HG03558 (cell line): ENCODE measurements at regions not wholly inside any gene's neighbourhood (a gene's known extent, or its start where the extent isn't known, plus 50 kb on each side); places are given as distances from the start of the nearest gene placed in this dataset.

Source experiments
- ATAC-seq: cut with Tn5 transposase; IDR thresholded peaks from one replicate; pipeline ENCODE4 v1.9.1; 2021; ENCODE audit warnings: moderate number of reproducible peaks; ENCODE audit not compliant: unreplicated experiment; ENCODE audit errors: extremely low read depth

DNA sequence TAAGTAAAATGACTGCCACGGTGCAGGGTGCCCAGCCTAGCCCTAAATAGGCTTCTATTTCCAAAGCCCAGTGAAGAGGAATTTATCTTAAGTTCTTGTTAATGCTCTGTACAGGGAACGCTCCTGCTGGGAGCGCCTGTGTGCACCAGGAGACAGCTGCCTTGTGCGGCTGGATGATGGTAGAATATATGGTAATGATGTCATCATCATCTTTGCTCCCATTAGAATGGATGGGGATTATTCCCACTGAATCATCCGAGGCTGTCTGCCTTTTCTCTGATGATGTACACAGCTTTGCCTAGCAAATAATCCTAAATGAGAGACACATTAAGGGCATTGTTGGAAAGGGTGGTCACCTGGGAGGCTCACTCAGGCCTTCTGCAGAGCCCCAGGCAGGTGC lies 928.1 kb downstream of the CCSER2 start:
- ATAC-seq: no peak

DNA sequence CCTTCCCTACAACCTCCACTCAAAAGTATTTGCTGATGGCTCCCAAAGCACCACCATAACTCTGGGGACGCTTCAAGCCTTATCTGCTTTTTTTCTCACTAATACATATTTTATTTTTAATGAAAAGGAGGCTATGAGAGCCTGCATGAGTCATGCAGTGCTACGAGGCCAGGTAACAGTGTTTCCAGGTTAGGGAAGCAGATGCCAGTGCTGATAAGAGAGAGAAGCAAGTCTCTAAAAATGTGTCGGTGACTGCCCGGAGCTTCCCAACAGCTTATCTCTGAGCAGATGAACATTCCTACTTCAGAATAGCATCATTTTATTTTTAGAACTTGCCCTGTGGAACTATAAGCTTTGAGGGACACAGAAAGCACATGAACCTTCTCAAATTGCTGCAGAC lies 931.5 kb downstream of the CCSER2 start:
- no peak for ATAC-seq

DNA sequence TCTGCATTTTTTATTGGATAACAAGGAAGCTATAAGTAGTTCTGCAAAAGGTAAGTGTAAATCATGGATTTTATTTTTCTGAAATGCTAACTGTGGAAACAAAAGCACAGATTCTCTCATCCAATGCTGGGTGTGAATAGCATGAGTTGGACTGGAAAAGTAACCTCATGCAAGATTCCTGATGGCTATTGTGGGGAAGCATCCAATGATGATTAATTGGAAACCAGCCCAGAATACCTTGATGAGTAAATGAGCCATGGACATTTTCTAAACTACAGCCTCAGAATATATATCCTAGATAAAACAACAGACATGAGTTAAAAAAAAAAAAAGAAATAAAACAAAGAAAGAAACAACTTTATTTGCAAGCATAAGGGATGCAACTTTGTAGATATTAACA lies 934.6 kb downstream of the CCSER2 start:
- ATAC-seq: no peak

DNA sequence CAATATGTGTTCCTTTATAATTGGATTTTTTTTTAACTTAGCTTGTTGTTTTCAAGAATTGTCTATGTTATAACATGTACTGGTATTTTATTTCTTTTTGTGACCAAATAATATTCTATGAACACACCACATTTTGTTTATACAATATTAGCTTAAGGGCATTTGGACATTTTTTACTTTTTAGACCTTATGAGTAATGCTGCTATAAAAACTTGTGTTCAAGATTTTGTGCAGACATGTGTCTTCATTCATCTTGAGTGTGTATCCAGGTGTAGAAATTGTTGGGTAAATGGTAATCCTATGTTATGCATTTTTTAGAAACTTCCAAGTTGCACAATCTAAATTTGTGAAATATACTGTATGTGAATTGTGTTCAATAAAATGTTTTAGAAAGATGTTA lies 936.7 kb downstream of the CCSER2 start:
- no peak for ATAC-seq

DNA sequence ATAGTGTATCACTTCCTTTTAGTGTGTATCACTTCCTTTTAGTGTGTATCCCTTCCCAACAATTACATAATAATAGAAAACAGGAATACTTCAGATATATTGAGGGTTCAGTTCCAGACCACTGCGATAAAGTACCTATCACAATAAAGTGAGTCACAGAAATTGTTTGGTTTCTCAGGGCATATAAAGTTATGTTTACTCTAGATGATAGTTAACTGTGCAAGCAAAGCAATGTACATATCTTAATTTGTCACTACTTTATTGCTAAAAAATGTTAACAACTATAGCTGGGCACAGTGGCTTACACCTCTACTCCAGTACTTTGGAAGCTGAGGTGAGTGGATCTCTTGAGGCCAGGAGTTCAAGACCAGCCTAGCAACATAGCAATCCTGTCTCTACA lies 938.4 kb downstream of the CCSER2 start:
- ATAC-seq: no peak

DNA sequence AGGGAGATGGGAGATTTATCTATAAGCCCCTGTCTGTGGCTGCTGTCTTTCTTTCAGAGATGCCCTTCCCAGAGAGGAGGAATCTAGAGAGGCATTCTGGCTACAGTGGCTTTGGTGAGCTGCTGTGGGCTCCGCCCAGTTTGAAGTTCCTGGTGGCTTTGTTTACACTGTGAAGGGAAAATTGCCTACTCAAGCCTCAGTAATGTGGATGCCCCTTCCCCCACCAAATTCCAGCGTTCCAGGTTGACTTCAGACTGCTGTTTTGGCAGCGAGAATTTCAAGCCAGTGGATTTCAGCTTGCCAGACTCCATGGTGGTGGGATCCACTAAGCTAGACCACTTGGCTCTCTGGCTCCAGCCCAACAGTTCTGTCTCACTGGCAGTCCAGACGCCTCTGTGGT lies 951.6 kb downstream of the CCSER2 start:
- ATAC-seq: no peak

DNA sequence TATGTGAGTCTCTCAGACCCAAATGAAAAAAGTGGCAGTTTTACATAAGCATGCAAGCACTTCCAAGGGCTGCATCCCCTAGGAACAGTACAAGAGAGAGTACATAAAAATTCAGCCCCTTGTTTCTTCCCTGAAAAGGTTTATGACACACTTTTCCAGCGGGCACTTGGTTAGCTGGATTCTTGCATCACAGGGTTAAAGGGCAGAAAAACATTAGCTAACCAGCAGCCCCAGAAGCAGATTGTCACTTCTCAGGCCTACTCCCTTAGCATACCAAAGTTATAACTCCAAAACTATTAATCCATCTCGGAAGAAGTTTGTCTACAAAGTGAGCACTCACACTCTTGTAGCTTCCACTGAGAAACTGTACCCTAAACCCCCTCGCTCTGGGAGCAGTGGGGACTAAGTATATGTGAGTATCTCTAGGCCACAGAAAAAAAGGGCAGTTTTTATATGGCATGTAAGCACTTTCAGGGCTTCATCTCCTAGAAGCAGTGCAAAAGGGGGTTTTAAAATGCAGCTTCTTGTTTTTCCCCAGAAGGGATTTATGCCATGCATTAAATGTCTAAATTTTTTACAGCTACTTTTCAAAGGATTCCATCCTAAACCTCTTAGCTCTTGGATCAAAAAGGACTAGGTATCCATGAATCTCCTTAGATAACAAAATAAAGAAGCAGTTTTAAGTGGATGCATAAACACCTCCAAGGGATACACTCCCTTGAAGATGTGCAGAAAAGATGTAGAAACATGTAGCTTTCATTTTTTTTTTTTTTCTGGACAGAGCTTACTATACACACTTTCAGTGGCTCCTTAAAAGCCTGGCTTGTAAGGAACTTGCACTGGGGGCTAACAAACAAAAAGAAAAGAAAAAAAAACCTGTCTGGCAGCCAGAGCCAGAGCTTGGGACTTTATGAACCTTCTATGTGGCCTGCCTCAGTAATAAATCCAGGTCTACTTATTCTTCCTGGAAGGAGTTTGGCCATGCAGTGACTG lies 956.7 kb downstream of the CCSER2 start:
- ATAC-seq: no peak

DNA sequence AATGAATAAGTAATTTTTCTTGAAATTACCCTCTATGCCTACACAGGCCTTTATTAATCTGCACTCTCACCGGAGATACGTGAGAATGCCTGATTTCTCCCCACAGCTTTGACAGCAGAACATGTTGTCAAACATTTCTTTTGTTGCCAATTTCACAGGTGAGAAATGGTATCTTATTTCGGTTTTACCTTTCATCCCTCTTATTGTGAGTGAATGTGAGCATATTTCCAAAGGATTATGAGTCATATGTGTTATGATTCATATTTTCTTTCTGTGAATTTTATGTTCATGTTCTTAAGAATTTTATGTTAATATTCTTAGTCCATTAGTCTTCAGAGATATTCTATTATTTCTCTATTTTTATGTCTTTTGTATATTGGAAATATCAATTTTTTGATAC lies 965.1 kb downstream of the CCSER2 start:
- no peak for ATAC-seq

DNA sequence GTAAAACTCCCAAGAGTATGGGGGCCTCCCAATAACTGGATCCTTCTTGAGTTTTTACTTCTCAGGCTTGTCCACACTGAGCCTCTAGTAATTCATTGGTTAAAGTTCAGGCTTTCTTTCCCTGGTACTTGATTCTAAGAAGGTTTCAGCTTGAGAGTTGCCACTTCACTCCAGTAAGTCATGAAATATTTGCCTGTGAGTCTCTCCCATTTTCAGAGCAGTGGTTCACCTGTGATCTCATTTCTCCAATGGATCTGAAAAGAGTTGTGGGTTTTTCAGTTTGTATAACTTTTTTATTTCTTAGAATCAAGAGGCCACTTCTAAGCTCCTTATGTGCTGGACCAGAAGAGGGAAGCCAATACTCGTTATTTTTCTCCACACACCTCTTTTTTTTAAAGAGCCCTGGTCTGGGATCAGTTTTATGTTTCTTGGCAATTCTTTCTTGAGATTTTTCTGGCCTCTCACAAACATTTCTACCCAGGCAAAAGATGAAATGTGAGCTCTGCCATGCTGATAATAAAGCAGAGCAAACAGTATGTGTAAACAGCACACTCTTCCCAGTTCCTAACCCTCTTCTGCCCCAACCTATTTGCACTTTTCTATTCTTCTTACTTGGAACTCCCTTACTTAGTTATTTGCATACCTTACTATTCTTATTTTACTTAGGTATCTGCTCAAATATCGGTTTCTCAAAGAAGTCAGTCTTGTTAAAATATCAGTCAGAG lies 983.4 kb downstream of the CCSER2 start:
- no peak for ATAC-seq

DNA sequence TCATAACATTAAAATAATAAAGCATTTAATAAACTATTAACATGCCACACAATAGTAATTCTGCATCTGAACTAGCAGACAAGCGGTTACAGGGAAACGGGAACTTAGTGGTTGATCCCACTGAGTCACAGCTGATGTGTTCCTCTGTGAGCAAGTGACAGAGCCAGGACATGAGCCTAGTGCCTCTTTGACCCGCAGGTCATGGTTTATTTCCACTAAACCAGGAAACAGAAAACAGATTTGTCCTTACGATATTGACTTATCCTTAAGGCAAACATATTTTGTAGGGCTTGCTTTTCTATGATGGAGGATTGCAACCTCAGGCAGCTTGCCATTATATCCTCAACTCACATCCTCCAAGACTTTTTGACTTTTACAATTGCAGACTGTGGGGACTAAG lies 987.3 kb downstream of the CCSER2 start:
- no peak for ATAC-seq

DNA sequence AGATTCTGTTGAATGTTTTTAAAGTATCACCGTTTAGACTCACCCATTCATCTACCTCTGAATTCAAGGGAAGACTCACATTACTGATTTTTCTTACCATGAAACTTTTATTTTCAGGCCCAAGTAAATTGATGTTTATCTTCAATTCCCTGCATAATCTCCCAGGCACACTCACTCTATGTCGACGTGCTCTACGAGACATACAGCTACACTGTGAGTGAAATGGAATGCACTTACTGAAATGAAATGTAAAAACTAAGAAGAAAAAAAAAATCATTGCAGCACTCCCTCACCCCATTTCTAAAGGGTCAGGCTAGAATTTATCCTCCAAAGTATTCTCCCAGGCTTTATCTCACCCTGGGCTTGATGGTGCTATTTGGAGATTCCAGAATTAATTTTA lies 987.9 kb downstream of the CCSER2 start:
- ATAC-seq: no peak

DNA sequence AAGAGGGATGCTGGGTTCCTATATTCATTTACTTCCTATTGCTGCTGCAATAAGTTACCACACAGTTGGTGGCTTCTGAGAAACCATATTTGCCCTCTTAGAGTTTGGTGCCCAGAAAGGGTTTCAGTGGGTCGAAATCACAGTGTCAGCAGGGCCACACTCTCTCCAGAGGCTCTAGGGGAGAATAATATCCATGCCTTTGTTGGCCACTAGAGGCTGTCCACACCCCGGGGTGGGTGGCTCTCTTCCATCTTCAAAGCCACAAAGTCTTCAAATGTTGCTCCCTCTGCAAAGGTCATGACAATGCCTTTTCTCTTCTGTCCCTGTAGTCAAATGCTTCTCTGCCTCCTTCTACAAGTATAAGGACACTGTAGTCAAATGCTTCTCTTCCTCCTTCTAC lies 989.4 kb downstream of the CCSER2 start:
- ATAC-seq: no peak

DNA sequence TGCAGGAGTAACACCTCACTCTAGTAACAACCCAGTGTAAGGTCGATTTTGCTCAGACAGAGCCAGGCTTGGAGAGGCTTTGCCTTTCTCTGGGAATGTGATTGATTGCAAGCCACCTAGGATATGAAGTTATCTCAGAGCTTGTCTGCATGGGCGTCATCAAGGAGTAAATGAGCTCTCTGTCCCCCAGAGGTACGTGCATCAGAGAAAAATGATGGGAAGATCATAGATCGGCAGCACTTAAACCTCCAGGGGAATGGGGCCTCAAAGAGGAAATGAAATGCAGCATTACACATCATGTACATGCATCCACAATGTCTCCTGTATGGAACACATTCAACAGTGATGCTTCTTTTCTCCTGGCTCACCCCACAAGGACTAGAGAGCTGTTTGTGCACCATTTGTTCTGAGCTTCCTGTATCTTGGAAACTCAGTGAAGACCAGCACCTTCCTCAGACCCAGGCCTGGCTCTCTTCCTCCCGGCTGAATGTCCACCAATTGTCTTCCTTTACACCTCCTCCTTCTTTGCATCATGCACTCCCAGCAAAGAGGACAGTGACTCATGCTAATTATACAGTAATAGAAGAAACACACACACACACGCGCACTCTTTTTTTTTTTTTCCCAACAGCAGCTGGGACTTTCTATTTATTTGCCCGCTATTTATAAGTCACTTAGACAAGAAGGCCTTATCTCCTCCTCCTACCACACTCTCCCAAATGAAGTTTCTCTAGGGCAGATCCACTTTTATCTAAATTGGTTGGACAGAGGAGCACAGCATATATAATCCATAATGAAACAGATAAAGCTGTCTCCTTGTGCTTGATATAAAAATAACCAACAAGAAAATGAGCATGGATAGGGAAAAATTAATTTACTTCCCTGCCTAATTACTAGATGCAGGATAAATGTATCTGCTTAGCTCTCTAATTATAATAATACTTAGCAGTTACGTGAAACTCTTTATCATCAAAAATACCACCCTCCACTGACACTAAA lies 990.7 kb downstream of the CCSER2 start:
- no peak for ATAC-seq

DNA sequence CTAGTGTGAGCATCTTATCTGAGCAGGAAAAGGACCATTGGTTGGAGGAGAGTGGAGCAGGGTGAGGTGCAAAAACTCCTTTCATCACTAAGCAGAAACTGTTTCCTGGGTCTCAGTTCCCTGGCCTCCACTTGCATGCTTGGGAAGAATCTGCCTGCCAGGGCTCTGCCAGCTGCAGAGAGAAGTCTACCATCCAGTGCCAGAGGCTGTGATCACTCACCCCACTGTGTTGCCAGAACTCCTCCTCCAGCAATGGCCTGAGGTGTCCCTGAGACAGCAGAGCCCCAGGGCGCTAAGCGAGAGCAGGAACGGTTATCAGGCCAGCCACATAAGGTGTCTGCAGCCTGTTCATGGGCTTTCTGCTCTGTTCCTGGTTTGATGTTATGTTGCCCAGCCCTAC lies 991.4 kb downstream of the CCSER2 start:
- ATAC-seq: no peak

DNA sequence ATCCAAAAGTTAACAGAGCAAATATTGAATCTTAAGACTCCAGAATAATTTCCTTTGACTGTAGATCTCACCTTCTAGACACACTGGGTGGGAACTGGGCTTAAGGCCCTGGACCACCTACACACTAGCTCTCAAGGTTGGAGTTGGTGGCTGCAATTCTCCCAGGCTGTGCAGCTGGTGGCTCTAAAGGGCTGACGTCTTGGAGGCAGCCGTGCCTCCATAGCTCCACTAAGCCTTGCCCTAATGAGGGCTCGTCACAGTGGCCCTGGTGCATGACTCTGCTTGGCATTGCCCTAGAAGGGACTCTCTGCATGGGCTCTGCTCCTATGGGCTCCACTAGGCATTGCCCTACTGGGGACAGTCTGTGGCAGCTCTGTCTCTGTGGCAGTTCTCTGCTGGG lies 1005.2 kb downstream of the CCSER2 start:
- no peak for ATAC-seq

DNA sequence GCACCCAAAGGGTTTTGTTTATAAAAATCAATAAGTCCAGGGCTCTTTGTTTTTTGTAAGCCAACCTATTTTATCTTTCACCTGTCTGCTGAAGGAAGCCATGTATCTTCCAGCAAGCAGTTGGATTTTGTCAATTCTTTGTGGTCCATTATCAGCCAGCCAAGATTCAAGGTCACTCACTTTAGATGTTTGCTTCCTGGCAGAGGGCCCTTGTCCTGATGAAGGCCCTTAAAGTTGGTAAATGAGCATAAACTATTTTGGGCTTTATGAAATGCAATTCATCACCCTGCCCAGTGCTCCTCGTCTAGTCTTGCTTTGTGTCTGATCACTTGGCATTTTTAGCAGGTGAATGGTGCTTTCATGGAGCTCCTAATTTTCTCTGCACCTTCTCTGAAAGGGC lies 1004.2 kb downstream of the GRID1 start:
- ATAC-seq: no peak

DNA sequence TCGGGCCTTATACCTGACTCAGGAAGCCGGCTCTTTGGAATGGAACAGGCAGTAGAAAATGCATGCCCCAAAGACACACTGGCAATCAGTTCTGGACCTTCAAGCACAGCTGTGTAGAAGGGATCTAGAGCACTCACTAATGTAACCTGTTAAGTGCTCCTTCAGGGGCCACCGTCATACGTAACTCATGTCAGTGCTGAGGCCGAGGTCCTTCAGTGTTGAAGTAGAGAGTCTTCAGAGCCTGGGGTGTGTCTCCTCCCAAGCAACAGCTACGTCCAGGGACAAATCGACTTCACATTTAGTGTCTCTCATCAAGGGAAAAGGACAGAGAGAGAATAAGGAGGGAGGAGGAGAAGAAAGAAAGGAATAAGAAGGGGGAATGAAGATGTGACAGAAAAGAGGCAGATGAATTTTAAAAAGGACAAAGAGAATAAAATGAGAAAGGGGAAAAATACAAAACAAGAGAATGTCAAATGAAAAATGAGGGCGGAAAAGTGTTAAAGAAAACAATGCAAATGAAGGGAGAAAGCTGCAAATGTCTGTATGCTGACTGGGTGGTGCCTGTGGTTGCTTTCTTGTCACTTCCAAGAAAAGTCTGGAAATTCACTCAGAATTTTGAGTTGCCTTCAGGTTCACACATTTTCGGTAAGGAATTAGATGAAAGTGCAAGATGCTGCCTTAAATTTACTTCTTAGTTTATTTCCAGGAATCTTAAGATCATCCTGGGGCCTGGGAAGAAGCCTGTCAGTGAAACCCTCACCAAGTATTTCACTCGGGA lies 989.4 kb downstream of the GRID1 start:
- no peak for ATAC-seq

DNA sequence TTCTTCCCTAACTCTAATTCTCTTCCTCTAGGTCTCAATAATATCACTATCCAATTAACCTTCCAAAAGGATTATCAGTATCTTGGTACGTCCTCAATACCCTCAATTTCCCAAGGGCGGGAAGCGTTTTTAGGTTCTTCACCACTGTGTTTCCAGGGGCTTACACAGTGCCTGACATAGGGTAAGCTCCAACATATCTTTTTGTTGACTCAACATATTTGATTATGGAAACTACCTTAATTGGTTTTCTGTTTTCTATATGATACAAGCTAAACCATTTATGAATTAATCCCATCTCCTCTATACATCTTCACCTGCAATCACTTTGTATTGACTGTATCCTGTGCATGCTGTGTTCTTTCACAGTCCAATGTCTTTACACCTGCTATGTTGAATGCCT lies 987.3 kb downstream of the GRID1 start:
- ATAC-seq: no peak

DNA sequence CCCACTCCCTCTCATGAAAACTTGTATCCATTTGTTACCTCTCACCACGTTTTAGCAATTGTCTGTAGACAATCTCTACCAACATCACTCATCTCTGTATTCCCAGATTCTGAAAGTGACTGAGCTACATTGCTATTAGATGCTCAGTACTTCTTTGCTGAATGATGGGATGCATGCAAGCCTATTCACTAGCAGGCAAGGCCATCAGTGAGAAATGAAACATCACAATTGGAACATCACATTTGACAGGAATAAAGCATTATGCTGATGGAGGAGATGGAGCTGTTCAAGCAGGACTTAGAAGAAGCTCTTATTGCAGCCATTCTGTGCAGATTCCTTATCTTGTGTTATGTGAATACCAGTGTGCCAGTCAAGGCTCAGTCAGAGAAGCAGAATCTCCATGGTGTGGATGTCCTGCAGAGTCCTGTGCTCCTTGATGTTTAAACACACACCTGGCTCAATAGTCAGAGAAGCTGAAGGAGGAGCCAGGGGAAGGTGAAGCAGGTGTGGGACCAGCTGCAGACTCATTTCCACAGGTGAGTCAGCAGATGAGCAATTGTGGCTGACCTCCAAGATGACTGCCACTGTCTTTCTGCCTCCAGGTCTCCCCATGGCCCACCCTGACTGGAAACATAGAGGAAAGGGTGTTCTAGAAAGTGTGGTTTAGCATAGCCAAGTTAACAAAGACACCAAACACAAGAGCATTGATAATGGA lies 965.5 kb downstream of the GRID1 start:
- no peak for ATAC-seq
